ENCODE measurements at regions not wholly inside any gene's neighbourhood (a gene's known extent, or its start where the extent isn't known, plus 50 kb on each side); places are given as distances from the start of the nearest gene placed in this dataset.
A peak's percentile ranks its signal among the peaks of the same experiment; 100 is the strongest.

- TF ChIP-seq GATA3 (IDR thresholded peaks at IDR 0.05; ENCODE audit: low read depth, low read length) = no peak
- no peak for TF ChIP-seq GATA2 (IDR thresholded peaks at IDR 0.05; ENCODE audit: low read depth, low read length)
These were observed 1165.4 kb downstream of the GATA3 start for GRCh38 chr10:9219860-9220259.

GRCh38 chr10:9222917-9223316, 1168.4 kb downstream of the GATA3 start:
- TF ChIP-seq GATA2 (IDR thresholded peaks at IDR 0.05; ENCODE audit: low read depth, low read length) (no peak), GATA3 (IDR thresholded peaks at IDR 0.05; ENCODE audit: low read depth, low read length) (no peak)

- TF ChIP-seq GATA2 (IDR thresholded peaks at IDR 0.05; ENCODE audit: low read depth, low read length) (no peak), GATA3 (IDR thresholded peaks at IDR 0.05; ENCODE audit: low read depth, low read length) (no peak)
These were observed 1173.3 kb downstream of the GATA3 start for GRCh38 chr10:9227679-9228365.

GRCh38 chr10:9228771-9229170, 1174.3 kb downstream of the GATA3 start:
- TF ChIP-seq GATA3 (IDR thresholded peaks at IDR 0.05; ENCODE audit: low read depth, low read length) (no peak), GATA2 (IDR thresholded peaks at IDR 0.05; ENCODE audit: low read depth, low read length) (no peak)

DNA sequence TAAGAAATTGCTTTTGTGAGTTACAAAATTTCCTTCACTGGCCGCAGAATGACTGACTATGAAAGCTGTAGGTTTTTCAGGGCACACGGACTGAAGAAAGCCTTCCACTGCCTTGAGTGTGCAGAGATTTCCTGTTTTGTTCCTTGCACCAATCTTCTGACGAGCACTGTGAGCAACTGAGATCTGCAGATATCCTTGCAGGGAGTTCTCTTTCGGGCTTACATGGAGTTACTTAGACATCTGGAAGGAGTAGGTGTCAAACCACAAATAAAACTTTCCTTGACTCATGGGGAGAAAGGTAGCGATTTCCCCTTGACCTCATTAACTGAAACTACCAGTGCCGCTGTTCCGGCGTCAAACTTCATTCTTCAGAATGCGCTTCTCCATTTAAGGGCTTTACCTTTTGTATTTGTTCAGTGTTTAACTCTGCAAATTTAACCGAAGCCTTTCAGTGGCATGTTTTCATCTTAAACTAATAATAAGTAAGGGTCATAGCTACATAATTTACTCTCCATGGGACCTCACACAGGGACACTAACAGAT, 1175.3 kb downstream of the GATA3 start:
- no peak for TF ChIP-seq GATA3 (IDR thresholded peaks at IDR 0.05; ENCODE audit: low read depth, low read length)
- TF ChIP-seq GATA2 (IDR thresholded peaks at IDR 0.05; ENCODE audit: low read depth, low read length) = no peak

- TF ChIP-seq GATA3 (IDR thresholded peaks at IDR 0.05; ENCODE audit: low read depth, low read length) = 0 out of 2 replicates have a peak, but pooled peaks have one; percentile 20
- no peak for TF ChIP-seq GATA2 (IDR thresholded peaks at IDR 0.05; ENCODE audit: low read depth, low read length)
These were observed 1176.1 kb downstream of the GATA3 start for GRCh38 chr10:9230625-9231024.

DNA sequence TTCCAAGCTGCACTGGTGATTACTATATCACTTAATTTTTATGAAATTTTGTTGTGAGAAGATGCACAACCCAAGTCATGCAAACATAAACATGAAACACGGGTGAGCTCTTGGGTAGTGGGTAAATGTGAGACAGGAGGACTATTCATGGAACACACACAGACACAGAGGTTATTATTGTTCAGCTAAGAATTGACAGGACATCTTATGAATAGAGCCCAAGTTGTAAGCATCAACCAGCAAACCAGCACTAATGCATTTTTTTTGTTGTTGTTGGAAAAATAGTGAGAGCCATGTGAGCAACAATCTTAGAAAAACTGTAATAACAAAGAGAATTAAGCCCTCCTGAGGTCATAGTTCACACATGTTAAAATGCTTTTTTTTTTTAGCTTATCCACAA, 1179.7 kb downstream of the GATA3 start:
- TF ChIP-seq GATA2 (IDR thresholded peaks at IDR 0.05; ENCODE audit: low read depth, low read length) = no peak
- TF ChIP-seq GATA3 (IDR thresholded peaks at IDR 0.05; ENCODE audit: low read depth, low read length) = no peak

- TF ChIP-seq GATA3 (IDR thresholded peaks at IDR 0.05; ENCODE audit: low read depth, low read length) (no peak), GATA2 (IDR thresholded peaks at IDR 0.05; ENCODE audit: low read depth, low read length) (no peak)
These were observed 1183.6 kb downstream of the GATA3 start for GRCh38 chr10:9238041-9238440.

- TF ChIP-seq GATA2 (IDR thresholded peaks at IDR 0.05; ENCODE audit: low read depth, low read length) (peak; percentile 100), GATA3 (IDR thresholded peaks at IDR 0.05; ENCODE audit: low read depth, low read length) (peak; percentile 99)
These were observed 1184.8 kb downstream of the GATA3 start for GRCh38 chr10:9239298-9239697.

- TF ChIP-seq GATA3 (IDR thresholded peaks at IDR 0.05; ENCODE audit: low read depth, low read length) (no peak), GATA2 (IDR thresholded peaks at IDR 0.05; ENCODE audit: low read depth, low read length) (no peak)
These were observed 1189.5 kb downstream of the GATA3 start for GRCh38 chr10:9243941-9244411.

GRCh38 chr10:9244864-9245263, 1190.4 kb downstream of the GATA3 start:
- TF ChIP-seq GATA2 (IDR thresholded peaks at IDR 0.05; ENCODE audit: low read depth, low read length) (no peak), GATA3 (IDR thresholded peaks at IDR 0.05; ENCODE audit: low read depth, low read length) (no peak)

DNA sequence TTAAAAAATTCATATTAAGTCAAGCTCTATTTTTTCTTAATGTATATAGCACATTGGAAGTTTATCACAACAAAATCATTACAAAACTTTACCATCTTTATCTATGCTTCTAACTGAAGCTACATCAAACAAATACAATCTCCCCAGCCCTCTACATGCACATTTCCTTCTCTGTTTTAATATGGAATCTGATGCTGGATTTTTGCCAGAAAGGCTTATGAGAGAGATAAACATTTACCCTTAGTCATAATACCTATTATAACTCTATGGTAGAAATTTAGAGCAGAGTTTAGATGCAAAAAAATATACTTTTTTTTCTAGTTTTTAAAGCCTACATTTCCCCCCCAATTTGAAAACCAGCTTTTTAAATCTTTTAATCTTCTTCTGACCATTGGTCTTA, 1198.6 kb downstream of the GATA3 start:
- TF ChIP-seq GATA3 (IDR thresholded peaks at IDR 0.05; ENCODE audit: low read depth, low read length) (no peak), GATA2 (IDR thresholded peaks at IDR 0.05; ENCODE audit: low read depth, low read length) (no peak)

- no peak for TF ChIP-seq GATA2 (IDR thresholded peaks at IDR 0.05; ENCODE audit: low read depth, low read length)
- TF ChIP-seq GATA3 (IDR thresholded peaks at IDR 0.05; ENCODE audit: low read depth, low read length) = no peak
These were observed 1199.9 kb downstream of the GATA3 start for GRCh38 chr10:9254353-9254752.

- no peak for TF ChIP-seq GATA2 (IDR thresholded peaks at IDR 0.05; ENCODE audit: low read depth, low read length)
- no peak for TF ChIP-seq GATA3 (IDR thresholded peaks at IDR 0.05; ENCODE audit: low read depth, low read length)
These were observed 1206.2 kb downstream of the GATA3 start for GRCh38 chr10:9260690-9261089.

DNA sequence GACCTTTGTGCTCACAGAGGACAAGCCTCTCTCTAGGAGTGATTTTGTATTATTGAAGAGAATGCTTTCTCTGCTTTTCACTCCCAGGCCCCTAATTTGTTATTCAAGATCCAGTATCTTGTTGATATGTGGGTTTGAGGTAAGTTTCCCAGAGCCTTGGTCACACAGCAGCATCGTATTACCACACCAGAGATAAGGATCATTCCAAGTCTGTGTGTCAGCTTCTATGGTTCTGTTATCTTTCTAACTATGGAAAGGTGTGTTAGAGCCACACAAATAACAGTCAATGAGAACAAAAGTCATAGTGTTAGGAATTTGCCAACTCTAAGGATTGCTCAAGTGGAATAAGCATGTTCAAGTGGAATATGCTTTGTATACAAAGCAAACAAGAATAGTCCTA, 1208.3 kb downstream of the GATA3 start:
- TF ChIP-seq GATA2 (IDR thresholded peaks at IDR 0.05; ENCODE audit: low read depth, low read length) (peak; percentile 59; the same call in 1 of the 2 replicates), GATA3 (IDR thresholded peaks at IDR 0.05; ENCODE audit: low read depth, low read length) (peak; percentile 64; the same call in 1 of the 2 replicates)

All from SH-SY5Y (cell line).